Lower leg skin (tissue), 3 donors: ENCODE measurements at regions not wholly inside any gene's neighbourhood (a gene's known extent, or its start where the extent isn't known, plus 50 kb on each side); places are given as distances from the start of the nearest gene placed in this dataset.

Experiments used
- POLR2A ChIP-seq, 2 donors: fragments of 450-650 bp; IDR thresholded peaks; one replicate each; pipeline ENCODE4 v1.6.1; 2016 to 2017; ENCODE audit warnings: antibody characterized with exemption in 2 of 2, mild to moderate bottlenecking in 1 of 2, moderate library complexity in 1 of 2
- TF ChIP-seq, protein P1 (sequence below), 3 donors: fragments of 450-650 bp; IDR thresholded peaks; one replicate each; pipeline ENCODE4 v1.5.1; 2016; ENCODE audit warnings: antibody characterized with exemption in 3 of 3, mild to moderate bottlenecking in 3 of 3, moderate library complexity in 2 of 3

DNA sequence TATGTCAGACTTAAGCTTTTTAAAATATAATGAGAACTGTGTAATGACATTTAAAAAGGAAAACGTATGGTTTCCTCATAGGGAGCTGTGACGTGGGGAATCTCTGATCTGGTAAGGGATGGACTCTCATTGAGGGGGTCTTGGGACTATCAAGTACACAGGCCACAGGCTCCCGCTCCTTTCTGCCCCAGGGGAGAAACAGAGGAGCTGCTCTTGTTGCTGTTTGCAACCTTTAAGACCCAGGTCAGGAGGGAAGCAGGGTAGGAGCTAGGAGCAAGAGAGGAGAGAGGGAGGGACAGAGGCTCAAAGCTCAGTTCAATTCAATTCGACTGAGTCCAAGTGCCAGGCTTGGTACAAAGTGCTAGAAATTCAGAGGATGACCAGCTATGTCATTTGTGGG lies 185.1 kb upstream of the CSF3R start:
- TF ChIP-seq, protein P1, sequence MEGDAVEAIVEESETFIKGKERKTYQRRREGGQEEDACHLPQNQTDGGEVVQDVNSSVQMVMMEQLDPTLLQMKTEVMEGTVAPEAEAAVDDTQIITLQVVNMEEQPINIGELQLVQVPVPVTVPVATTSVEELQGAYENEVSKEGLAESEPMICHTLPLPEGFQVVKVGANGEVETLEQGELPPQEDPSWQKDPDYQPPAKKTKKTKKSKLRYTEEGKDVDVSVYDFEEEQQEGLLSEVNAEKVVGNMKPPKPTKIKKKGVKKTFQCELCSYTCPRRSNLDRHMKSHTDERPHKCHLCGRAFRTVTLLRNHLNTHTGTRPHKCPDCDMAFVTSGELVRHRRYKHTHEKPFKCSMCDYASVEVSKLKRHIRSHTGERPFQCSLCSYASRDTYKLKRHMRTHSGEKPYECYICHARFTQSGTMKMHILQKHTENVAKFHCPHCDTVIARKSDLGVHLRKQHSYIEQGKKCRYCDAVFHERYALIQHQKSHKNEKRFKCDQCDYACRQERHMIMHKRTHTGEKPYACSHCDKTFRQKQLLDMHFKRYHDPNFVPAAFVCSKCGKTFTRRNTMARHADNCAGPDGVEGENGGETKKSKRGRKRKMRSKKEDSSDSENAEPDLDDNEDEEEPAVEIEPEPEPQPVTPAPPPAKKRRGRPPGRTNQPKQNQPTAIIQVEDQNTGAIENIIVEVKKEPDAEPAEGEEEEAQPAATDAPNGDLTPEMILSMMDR (IDR thresholded peaks at IDR 0.05) = no peak
- TF ChIP-seq POLR2A (IDR thresholded peaks at IDR 0.05) = no peak
